Inflammatory macrophage (primary cell): ENCODE measurements at regions not wholly inside any gene's neighbourhood (a gene's known extent, or its start where the extent isn't known, plus 50 kb on each side); places are given as distances from the start of the nearest gene placed in this dataset.

Source experiments
- DNase-seq, 2 donors: peaks; one replicate each; pipeline ENCODE4 v3.0.0-alpha.2; 2020 to 2022

GRCh38 chr9:90340421-90340820, 302.2 kb downstream of the DIRAS2 start:
- DNase-seq, result no peak

- DNase-seq, result no peak
Measured at GRCh38 chr9:90342607-90343006, 300.0 kb downstream of the DIRAS2 start.

- no peak for DNase-seq
Measured at GRCh38 chr9:90343366-90343765, 299.3 kb downstream of the DIRAS2 start.

- DNase-seq, result no peak
Measured at GRCh38 chr9:90343991-90344390, 298.6 kb downstream of the DIRAS2 start.

- no peak for DNase-seq
Measured at GRCh38 chr9:90365666-90366065, 277.0 kb downstream of the DIRAS2 start.

GRCh38 chr9:90368241-90368640, 274.4 kb downstream of the DIRAS2 start:
- no peak for DNase-seq

GRCh38 chr9:90368928-90369327, 273.7 kb downstream of the DIRAS2 start:
- DNase-seq, result no peak

- DNase-seq, result no peak
Measured at GRCh38 chr9:90379771-90380170, 262.9 kb downstream of the DIRAS2 start.

- DNase-seq, result no peak
Measured at GRCh38 chr9:90385146-90385545, 257.5 kb downstream of the DIRAS2 start.

- no peak for DNase-seq
Measured at GRCh38 chr9:90393365-90394152, 249.1 kb downstream of the DIRAS2 start.

- DNase-seq, result no peak
Measured at GRCh38 chr9:90394871-90395270, 247.8 kb downstream of the DIRAS2 start.

GRCh38 chr9:90400091-90400490, 242.5 kb downstream of the DIRAS2 start:
- no peak for DNase-seq

- DNase-seq, result no peak
Measured at GRCh38 chr9:90408659-90409058, 234.0 kb downstream of the DIRAS2 start.

- no peak for DNase-seq
Measured at GRCh38 chr9:90419221-90419851, 223.3 kb downstream of the DIRAS2 start.

- DNase-seq, result no peak
Measured at GRCh38 chr9:90420211-90420610, 222.4 kb downstream of the DIRAS2 start.

GRCh38 chr9:90420768-90421513, 221.7 kb downstream of the DIRAS2 start:
- DNase-seq, result no peak

GRCh38 chr9:90421786-90422185, 220.8 kb downstream of the DIRAS2 start:
- DNase-seq, result no peak

- no peak for DNase-seq
Measured at GRCh38 chr9:90423661-90424193, 218.9 kb downstream of the DIRAS2 start.

- DNase-seq, result no peak
Measured at GRCh38 chr9:90428517-90428916, 214.1 kb downstream of the DIRAS2 start.

- DNase-seq, result no peak
Measured at GRCh38 chr9:90432951-90433350, 209.7 kb downstream of the DIRAS2 start.

- DNase-seq, result no peak
Measured at GRCh38 chr9:90433398-90433941, 209.2 kb downstream of the DIRAS2 start.

- DNase-seq, result no peak
Measured at GRCh38 chr9:90441814-90442213, 200.8 kb downstream of the DIRAS2 start.

- DNase-seq, result no peak
Measured at GRCh38 chr9:90442723-90443122, 199.9 kb downstream of the DIRAS2 start.
